NT2/D1 (cell line): ENCODE measurements at regions not wholly inside any gene's neighbourhood (a gene's known extent, or its start where the extent isn't known, plus 50 kb on each side); places are given as distances from the start of the nearest gene placed in this dataset.

Experiments
- YY1 ChIP-seq: IDR thresholded peaks from 2 replicates; pipeline ENCODE4 v1.6.1; 2011; ENCODE audit not compliant: insufficient read length, insufficient read depth
- ZNF274 ChIP-seq: IDR thresholded peaks from 2 replicates; pipeline ENCODE4 v1.6.1; 2011; ENCODE audit warnings: mild to moderate bottlenecking, low read depth, low read length

DNA sequence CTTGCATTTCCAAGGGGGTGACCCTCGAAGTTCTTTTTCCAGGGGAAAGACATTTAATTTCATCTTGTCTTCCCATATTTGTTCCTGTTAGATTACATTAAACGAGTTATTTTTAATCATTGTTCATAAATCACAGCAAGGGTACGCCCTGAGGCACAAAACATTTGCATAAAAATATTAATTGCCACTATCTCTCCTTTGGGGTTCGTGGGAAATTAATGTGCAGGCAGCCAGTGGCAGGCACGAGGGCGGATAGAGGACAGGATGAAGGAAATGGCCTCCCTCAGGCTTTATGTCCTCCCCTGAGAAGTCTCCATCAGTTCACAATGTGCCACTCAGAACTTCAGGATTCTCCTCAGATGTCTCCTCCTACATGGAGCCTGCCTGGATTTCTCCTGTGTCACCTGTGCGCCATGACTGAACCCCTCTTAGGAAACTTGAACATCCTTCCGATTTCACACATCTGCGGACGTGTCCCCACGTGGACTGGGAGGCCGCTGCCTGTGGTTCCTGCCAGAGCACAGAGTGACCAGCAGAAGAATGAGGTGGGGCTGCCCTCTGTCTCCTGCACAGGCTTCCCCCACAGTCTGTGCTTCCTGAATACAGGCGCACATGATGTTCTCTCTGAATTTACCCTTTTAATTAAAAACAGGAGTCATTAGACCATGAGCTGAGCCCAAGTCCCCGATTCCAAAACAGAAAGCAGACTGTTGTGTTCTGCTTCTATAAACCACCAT is 1085.9 kb downstream of the TBC1D22A start:
- TF ChIP-seq ZNF274 (no peak), YY1 (no peak)
